HEK293 (cell line): ENCODE measurements at regions not wholly inside any gene's neighbourhood (a gene's known extent, or its start where the extent isn't known, plus 50 kb on each side); places are given as distances from the start of the nearest gene placed in this dataset.

Experiments
- CTCF ChIA-PET: fragments of 350-600 bp; formaldehyde crosslinking; extraction: SDS; loops from one replicate; lab custom pipeline; 2021; ENCODE audit warnings: antibody characterized with exemption; lab: Yijun Ruan, JAX
- POLR2A ChIA-PET: fragments of 300-600 bp; formaldehyde crosslinking; extraction: SDS; loops from one replicate; lab custom pipeline; 2020; ENCODE audit warnings: antibody characterized with exemption, inconsistent platforms; lab: Yijun Ruan, JAX
- H3K27ac ChIP-seq: fragments of 200-500 bp; sonication (Bioruptor generic); 2 replicates; pipeline ENCODE4 v1.5.1; 2014; ENCODE audit warnings: low read depth, low read length, control low read depth, inconsistent platforms; ENCODE audit errors: extremely low read depth
- H3K36me3 ChIP-seq, 2 experiments: fragments of 200-500 bp in 1 of 2; sonication (Bioruptor generic) in 1 of 2; 1 replicate in 1 of 2; 2 replicates in 1 of 2; pipeline ENCODE4 v1.5.1; 2014 to 2017; ENCODE audit warnings: inconsistent platforms in 2 of 2, low read length in 2 of 2; ENCODE audit not compliant: control insufficient read depth in 2 of 2, insufficient read depth in 1 of 2
- H3K4me1 ChIP-seq: fragments of 200-500 bp; sonication (Bioruptor generic); 2 replicates; pipeline ENCODE4 v1.5.1; 2014; ENCODE audit warnings: mild to moderate bottlenecking, low read length, inconsistent platforms; ENCODE audit not compliant: control insufficient read depth, insufficient read depth
- H3K4me3 ChIP-seq: 2 replicates; pipeline ENCODE4 v1.5.1; 2011; ENCODE audit warnings: low read depth, mild to moderate bottlenecking, control low read depth, low read length, moderate library complexity
- H3K9me3 ChIP-seq: fragments of 200-500 bp; sonication (Bioruptor generic); 2 replicates; pipeline ENCODE4 v1.5.1; 2014; ENCODE audit warnings: low read depth, low read length, inconsistent platforms; ENCODE audit not compliant: control insufficient read depth, insufficient read depth
- KLF1 ChIP-seq: fragments of 450-650 bp; formaldehyde crosslinking; IDR thresholded peaks from 2 replicates; pipeline ENCODE4 v1.5.1; 2016; ENCODE audit warnings: missing biosample characterization, missing genetic modification characterization
- PRDM10 ChIP-seq: fragments of 450-650 bp; formaldehyde crosslinking; IDR thresholded peaks from 2 replicates; pipeline ENCODE4 v1.5.1; 2016; ENCODE audit warnings: missing biosample characterization, missing genetic modification characterization
- PRDM4 ChIP-seq: fragments of 450-650 bp; formaldehyde crosslinking; IDR thresholded peaks from 2 replicates; pipeline ENCODE4 v1.5.1; 2017; ENCODE audit warnings: missing biosample characterization, missing genetic modification characterization
- SETDB1 ChIP-seq: IDR thresholded peaks from one replicate; pipeline ENCODE4 v1.6.1; 2017; ENCODE audit warnings: mild to moderate bottlenecking, low read length, moderate library complexity, mixed read lengths; ENCODE audit not compliant: insufficient read length
- ZBTB1 ChIP-seq: fragments of 450-650 bp; formaldehyde crosslinking; IDR thresholded peaks from 2 replicates; pipeline ENCODE4 v1.5.1; 2016; ENCODE audit warnings: missing biosample characterization, missing genetic modification characterization
- ZBTB20 ChIP-seq: fragments of 450-650 bp; formaldehyde crosslinking; IDR thresholded peaks from 2 replicates; pipeline ENCODE4 v1.5.1; 2016; ENCODE audit warnings: missing biosample characterization, missing genetic modification characterization
- ZBTB49 ChIP-seq: fragments of 450-650 bp; formaldehyde crosslinking; IDR thresholded peaks from 2 replicates; pipeline ENCODE4 v1.5.1; 2016; ENCODE audit warnings: missing biosample characterization, missing genetic modification characterization, low read depth
- ZNF138 ChIP-seq: fragments of 450-650 bp; formaldehyde crosslinking; IDR thresholded peaks from 2 replicates; pipeline ENCODE4 v1.5.1; 2016; ENCODE audit warnings: missing biosample characterization, missing genetic modification characterization, borderline replicate concordance
- ZNF18 ChIP-seq: fragments of 450-650 bp; formaldehyde crosslinking; IDR thresholded peaks from 2 replicates; pipeline ENCODE4 v1.5.1; 2016; ENCODE audit warnings: missing biosample characterization, missing genetic modification characterization
- ZNF211 ChIP-seq: fragments of 450-650 bp; formaldehyde crosslinking; IDR thresholded peaks from 2 replicates; pipeline ENCODE4 v1.5.1; 2016; ENCODE audit warnings: low read depth, missing biosample characterization, missing genetic modification characterization
- ZNF311 ChIP-seq: fragments of 450-650 bp; formaldehyde crosslinking; IDR thresholded peaks from 2 replicates; pipeline ENCODE4 v1.5.1; 2017; ENCODE audit warnings: missing biosample characterization, missing genetic modification characterization, borderline replicate concordance
- ZNF394 ChIP-seq: fragments of 450-650 bp; formaldehyde crosslinking; IDR thresholded peaks from 2 replicates; pipeline ENCODE4 v1.5.1; 2016; ENCODE audit warnings: missing biosample characterization, missing genetic modification characterization, mild to moderate bottlenecking, moderate library complexity, borderline replicate concordance
- ZNF488 ChIP-seq: fragments of 450-650 bp; formaldehyde crosslinking; IDR thresholded peaks from 2 replicates; pipeline ENCODE4 v1.5.1; 2016; ENCODE audit warnings: missing biosample characterization, missing genetic modification characterization
- ZNF501 ChIP-seq: fragments of 450-650 bp; formaldehyde crosslinking; IDR thresholded peaks from 2 replicates; pipeline ENCODE4 v1.5.1; 2016; ENCODE audit warnings: missing biosample characterization, missing genetic modification characterization
- ZNF560 ChIP-seq: fragments of 450-650 bp; formaldehyde crosslinking; IDR thresholded peaks from 2 replicates; pipeline ENCODE4 v1.5.1; 2017; ENCODE audit warnings: missing biosample characterization, missing genetic modification characterization, borderline replicate concordance
- ZNF747 ChIP-seq: fragments of 450-650 bp; formaldehyde crosslinking; IDR thresholded peaks from 2 replicates; pipeline ENCODE4 v1.5.1; 2016; ENCODE audit warnings: missing biosample characterization, missing genetic modification characterization
- ZSCAN16 ChIP-seq: fragments of 450-650 bp; formaldehyde crosslinking; IDR thresholded peaks from 2 replicates; pipeline ENCODE4 v1.5.1; 2016; ENCODE audit warnings: missing biosample characterization, missing genetic modification characterization
- ZSCAN30 ChIP-seq: fragments of 450-650 bp; IDR thresholded peaks from 2 replicates; pipeline ENCODE4 v1.5.1; 2018; ENCODE audit warnings: missing biosample characterization, mild to moderate bottlenecking, missing genetic modification characterization, moderate library complexity

DNA sequence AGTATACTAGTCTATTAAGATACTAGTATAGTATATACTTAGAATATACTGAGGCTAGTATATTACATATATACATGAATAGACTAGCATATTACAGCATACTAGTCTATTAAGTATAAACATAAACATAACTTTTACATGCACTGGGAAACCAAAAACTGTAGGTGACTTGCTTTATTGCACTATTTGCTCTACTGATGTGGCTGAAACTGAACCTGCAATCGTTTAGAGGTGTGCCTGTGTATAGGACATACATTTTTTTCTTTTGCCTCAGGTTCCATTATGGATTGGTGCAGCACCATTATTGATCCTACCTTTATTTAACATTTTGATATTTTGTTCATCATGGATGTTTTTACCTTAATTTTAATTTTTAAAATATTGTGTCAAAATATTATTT, 143.2 kb upstream of the RGS6 start:
- CTCF ChIA-PET, result no interaction called here
- TF ChIP-seq ZNF18 (no peak), ZNF560 (tag by site-specific recombination) (no peak), PRDM4 (tag by site-specific recombination) (no peak), ZNF488 (tag by site-specific recombination) (no peak), ZBTB20 (tag by site-specific recombination) (no peak), ZNF138 (tag by site-specific recombination) (no peak), ZBTB49 (tag by site-specific recombination) (no peak), ZBTB1 (tag by site-specific recombination) (no peak), KLF1 (tag by site-specific recombination) (no peak), ZSCAN16 (no peak), SETDB1 (no peak), PRDM10 (no peak), ZNF311 (tag by site-specific recombination) (no peak), ZNF501 (tag by site-specific recombination) (no peak), ZNF394 (tag by site-specific recombination) (no peak), ZNF211 (no peak), ZSCAN30 (no peak), ZNF747 (no peak)
- TF ChIP-seq, all 188 proteins: peak for 0

More for the DNA sequence above, 143.2 kb upstream of the RGS6 start:
- no peaks in the 10 kb centered on the region for H3K9me3 ChIP-seq
- no peak overlapping the region for H3K4me3 ChIP-seq
- POLR2A ChIA-PET, result no interaction called here
- H3K27ac ChIP-seq, result no peak overlapping the region
- H3K36me3 ChIP-seq, result no peaks in the 10 kb centered on the region
- no peaks in the 10 kb centered on the region for H3K4me1 ChIP-seq
